B cell (primary cell): ENCODE measurements at regions not wholly inside any gene's neighbourhood (a gene's known extent, or its start where the extent isn't known, plus 50 kb on each side); places are given as distances from the start of the nearest gene placed in this dataset.

ENCODE experiments used
- ATAC-seq: fragments of 200-7000 bp; cut with Tn5 transposase; one replicate; pipeline ENCODE4 v1.10.0; 2021; ENCODE audit warnings: low read depth, mild to moderate bottlenecking, moderate number of reproducible peaks, moderate library complexity
- CTCF ChIA-PET: fragments of 350-600 bp; sonication (Branson Sonifier 250); formaldehyde crosslinking; loops from one replicate; lab custom pipeline; 2021; ENCODE audit warnings: antibody characterized with exemption, inconsistent platforms; lab: Charles Lee
- POLR2A ChIA-PET: fragments of 350-600 bp; sonication (Branson Sonifier 250); formaldehyde crosslinking; loops from one replicate; lab custom pipeline; 2021; ENCODE audit warnings: antibody characterized with exemption; lab: Charles Lee
- DNase-seq: peaks from one replicate; pipeline ENCODE4 v3.0.0; 2013
- H2AFZ ChIP-seq: 2 replicates; pipeline ENCODE4 v1.6.1; 2012; ENCODE audit warnings: mild to moderate bottlenecking, low read depth, low read length; ENCODE audit not compliant: insufficient read depth, poor library complexity, severe bottlenecking
- H3K27ac ChIP-seq, 2 donors: 1 replicate in 1 of 2; 2 replicates in 1 of 2; pipeline ENCODE4 v1.5.1; 2012 to 2013; ENCODE audit warnings: low read length in 2 of 2, mild to moderate bottlenecking in 2 of 2, moderate library complexity in 1 of 2
- H3K27me3 ChIP-seq, 4 experiments: fragments of 200-600 bp in 1 of 4; sonication (generic) in 1 of 4; replicated peaks in 1 of 4; 1 replicate in 2 of 4; 2 replicates in 2 of 4; pipeline versions ENCODE4 v1.6.1 to v1.7.0; 2013 to 2016; ENCODE audit warnings: low read length in 3 of 4, mild to moderate bottlenecking in 2 of 4, mixed read lengths in 1 of 4, moderate library complexity in 1 of 4; ENCODE audit not compliant: insufficient read depth in 4 of 4, control insufficient read depth in 3 of 4; ENCODE audit errors: control extremely low read depth in 1 of 4
- H3K36me3 ChIP-seq, 2 experiments: replicated peaks in 1 of 2; 1 replicate in 1 of 2; 2 replicates in 1 of 2; pipeline versions ENCODE4 v1.6.1 to v1.7.1; 2013; ENCODE audit warnings: low read length in 1 of 2; ENCODE audit not compliant: insufficient read depth in 2 of 2, control insufficient read depth in 1 of 2; ENCODE audit errors: control extremely low read depth in 1 of 2, extremely low read depth in 1 of 2
- H3K4me1 ChIP-seq, 2 donors: fragments of 200-600 bp in 1 of 2; sonication (generic) in 1 of 2; 1 replicate in 1 of 2; 2 replicates in 1 of 2; pipeline versions ENCODE4 v1.5.1 to v1.6.1; 2013 to 2017; ENCODE audit warnings: low read length in 2 of 2; ENCODE audit not compliant: control insufficient read depth in 2 of 2, insufficient read depth in 2 of 2
- H3K4me2 ChIP-seq: replicated peaks from 2 replicates; pipeline ENCODE3; 2012; ENCODE audit warnings: mild to moderate bottlenecking, low read depth, low read length; ENCODE audit not compliant: poor library complexity, severe bottlenecking
- H3K4me3 ChIP-seq, 5 experiments: fragments of 200-600 bp in 1 of 5; sonication (generic) in 1 of 5; 1 replicate in 3 of 5; 2 replicates in 2 of 5; pipeline versions ENCODE4 v1.5.1 to v1.7.0; 2011 to 2016; ENCODE audit warnings: low read length in 4 of 5, mild to moderate bottlenecking in 4 of 5, low read depth in 2 of 5, control low read depth in 1 of 5, moderate library complexity in 1 of 5; ENCODE audit not compliant: insufficient read depth in 1 of 5; ENCODE audit errors: control extremely low read depth in 1 of 5, extremely low read depth in 1 of 5
- H3K79me2 ChIP-seq: fragments of 200-600 bp; sonication (generic); one replicate; pipeline ENCODE4 v1.6.0; 2016; ENCODE audit warnings: low read length; ENCODE audit not compliant: control insufficient read depth, insufficient read depth
- H3K9ac ChIP-seq: fragments of 200-600 bp; sonication (generic); 2 replicates; pipeline ENCODE4 v1.6.1; 2017; ENCODE audit warnings: mild to moderate bottlenecking, low read length, moderate library complexity
- H3K9me3 ChIP-seq, 3 donors: one replicate each; pipeline versions ENCODE4 v1.6.1 to v1.7.1; 2013; ENCODE audit warnings: low read length in 2 of 3; ENCODE audit not compliant: control insufficient read depth in 2 of 3, insufficient read depth in 1 of 3; ENCODE audit errors: control extremely low read depth in 1 of 3
- H4K20me1 ChIP-seq: 2 replicates; pipeline ENCODE4 v1.6.0; 2012; ENCODE audit warnings: mild to moderate bottlenecking, low read length; ENCODE audit not compliant: insufficient read depth, control insufficient read depth, poor library complexity, severe bottlenecking
- H3K27ac Mint-ChIP-seq: one replicate; pipeline ENCODE4 v1.8.0; 2021; ENCODE audit warnings: mixed read lengths
- H3K27me3 Mint-ChIP-seq: one replicate; pipeline ENCODE4 v1.8.0; 2021; ENCODE audit warnings: mixed read lengths
- H3K4me1 Mint-ChIP-seq: one replicate; pipeline ENCODE4 v1.8.0; 2021; ENCODE audit warnings: mixed read lengths
- H3K4me3 Mint-ChIP-seq: one replicate; pipeline ENCODE4 v1.8.0; 2021; ENCODE audit warnings: mixed read lengths
- H3K9me3 Mint-ChIP-seq: one replicate; pipeline ENCODE4 v1.8.0; 2022; ENCODE audit warnings: mixed read lengths; ENCODE audit not compliant: insufficient read depth
- CTCF ChIP-seq: fragments of 200-600 bp; IDR thresholded peaks from one replicate; pipeline ENCODE4 v1.8.0; 2022; ENCODE audit warnings: antibody characterized with exemption, mild to moderate bottlenecking
- EZH2 ChIP-seq: IDR thresholded peaks from 2 replicates; pipeline ENCODE4 v1.6.1; 2012; ENCODE audit warnings: borderline replicate concordance, low read depth, mild to moderate bottlenecking, moderate library complexity, low read length; ENCODE audit not compliant: insufficient read depth, poor library complexity, severe bottlenecking
- WGBS: methylation state at CpG from one replicate; pipeline ENCODE4 v1.1.5; 2013; ENCODE audit warnings: missing lambda C conversion rate; ENCODE audit not compliant: insufficient coverage; 5-methylcytosine and 5-hydroxymethylcytosine counted together
- intact Hi-C: fragments of 100-400 bp; cut with micrococcal nuclease; formaldehyde crosslinking; loops from one replicate; pipeline ENCODE4 v1.10.0; 2022

- Histone ChIP-seq H3K79me2 (no peaks in the 10 kb centered on the region), H3K27me3 (peaks cover 0 to 6% (median 1%) of the 10 kb centered on the region in 4 experiments), H2AFZ (no peak overlapping the region), H3K4me3 (no peak overlapping the region), H3K27ac (no peak overlapping the region), H3K4me2 (no peak overlapping the region), H3K4me1 (no peaks in the 10 kb centered on the region), H3K9me3 (no peaks in the 10 kb centered on the region), H3K9ac (no peak overlapping the region), H4K20me1 (no peaks in the 10 kb centered on the region), H3K36me3 (no peaks in the 10 kb centered on the region)
- DNase-seq (no peak), ATAC-seq (no peak)
- CTCF ChIA-PET, result no interaction called here
- 97% methylated on average over 6 of the region's 6 CpGs for WGBS
- H3K4me1 Mint-ChIP-seq, result no peaks in the 10 kb centered on the region
- H3K4me3 Mint-ChIP-seq, result no peak overlapping the region
- no peaks in the 10 kb centered on the region for H3K9me3 Mint-ChIP-seq
- TF ChIP-seq EZH2 (no peak), CTCF (no peak)
- intact Hi-C loops, result no loop called here
- no peak overlapping the region for H3K27ac Mint-ChIP-seq
- POLR2A ChIA-PET, result no interaction called here
- peaks cover 19% of the 10 kb centered on the region for H3K27me3 Mint-ChIP-seq
Measured at GRCh38 chr7:27305854-27306253, 63.3 kb downstream of the EVX1 start.

- Mint-ChIP-seq H3K4me3 (no peak overlapping the region), H3K9me3 (no peaks in the 10 kb centered on the region), H3K4me1 (no peaks in the 10 kb centered on the region), H3K27ac (no peak overlapping the region), H3K27me3 (peaks cover 42% of the 10 kb centered on the region)
- H3K36me3 ChIP-seq, result no peaks in the 10 kb centered on the region
- H4K20me1 ChIP-seq, result no peaks in the 10 kb centered on the region
- no peak overlapping the region for H3K9ac ChIP-seq
- no peak overlapping the region for H3K27ac ChIP-seq
- no peak for ATAC-seq
- no peaks in the 10 kb centered on the region for H3K9me3 ChIP-seq
- H3K4me3 ChIP-seq, result no peak overlapping the region
- 93% methylated on average over 3 of the region's 4 CpGs for WGBS
- H3K27me3 ChIP-seq, result no peaks in the 10 kb centered on the region
- TF ChIP-seq CTCF (no peak), EZH2 (no peak)
- CTCF ChIA-PET, result no interaction called here
- no peaks in the 10 kb centered on the region for H3K4me1 ChIP-seq
- POLR2A ChIA-PET, result no interaction called here
- no peak overlapping the region for H2AFZ ChIP-seq
- DNase-seq, result no peak
- no peak overlapping the region for H3K4me2 ChIP-seq
- intact Hi-C loops, result no loop called here
- no peaks in the 10 kb centered on the region for H3K79me2 ChIP-seq
Measured at GRCh38 chr7:27312820-27313219, 70.2 kb downstream of the EVX1 start.
